Naive thymus-derived CD4-positive, alpha-beta T cell (primary cell): ENCODE measurements at regions not wholly inside any gene's neighbourhood (a gene's known extent, or its start where the extent isn't known, plus 50 kb on each side); places are given as distances from the start of the nearest gene placed in this dataset.

Experiments used
- ATAC-seq: fragments of 150-1000 bp; cut with Tn5 transposase; 2 replicates; pipeline ENCODE4 v1.10.0; 2021; ENCODE audit warnings: mild to moderate bottlenecking, moderate library complexity
- CTCF ChIA-PET: fragments of 350-600 bp; sonication (Branson Sonifier 250); formaldehyde crosslinking; loops from one replicate; lab custom pipeline; 2021; ENCODE audit warnings: antibody characterized with exemption; lab: Charles Lee
- POLR2A ChIA-PET: fragments of 350-600 bp; sonication (Branson Sonifier 250); formaldehyde crosslinking; loops from one replicate; lab custom pipeline; 2021; ENCODE audit warnings: antibody characterized with exemption, inconsistent platforms; lab: Charles Lee
- DNase-seq, 9 donors: peaks; one replicate each; pipeline versions ENCODE4 v3.0.0 to v3.0.0-alpha.2; 2020 to 2022; ENCODE audit warnings: mixed read lengths in 1 of 9
- H3K27ac ChIP-seq: one replicate; pipeline ENCODE4 v1.7.0; 2013; ENCODE audit warnings: mild to moderate bottlenecking, low read depth, low read length, moderate library complexity
- H3K27me3 ChIP-seq, 2 donors: one replicate each; pipeline ENCODE4 v1.7.0; 2013; ENCODE audit warnings: low read length in 2 of 2, mild to moderate bottlenecking in 2 of 2, moderate library complexity in 2 of 2; ENCODE audit not compliant: control insufficient read depth in 2 of 2, insufficient read depth in 2 of 2
- H3K36me3 ChIP-seq, 3 experiments: 1 replicate in 2 of 3; 2 replicates in 1 of 3; pipeline ENCODE4 v1.7.0; 2013; ENCODE audit warnings: low read length in 3 of 3, mild to moderate bottlenecking in 3 of 3, moderate library complexity in 1 of 3; ENCODE audit not compliant: insufficient read depth in 3 of 3, control insufficient read depth in 2 of 3
- H3K4me1 ChIP-seq, 2 donors: one replicate each; pipeline ENCODE4 v1.7.0; 2013; ENCODE audit warnings: low read length in 2 of 2, mild to moderate bottlenecking in 2 of 2, moderate library complexity in 1 of 2; ENCODE audit not compliant: control insufficient read depth in 2 of 2, insufficient read depth in 2 of 2
- H3K4me3 ChIP-seq: 2 replicates; pipeline ENCODE4 v1.7.0; 2013; ENCODE audit warnings: mild to moderate bottlenecking, low read length
- H3K9me3 ChIP-seq, 3 experiments: 1 replicate in 2 of 3; 2 replicates in 1 of 3; pipeline ENCODE4 v1.7.0; 2013; ENCODE audit warnings: low read length in 3 of 3; ENCODE audit not compliant: control insufficient read depth in 2 of 3
- H3K27ac Mint-ChIP-seq, 9 donors: one replicate each; pipeline ENCODE4 v1.8.0; 2020 to 2022; ENCODE audit warnings: mixed read lengths in 9 of 9, mild to moderate bottlenecking in 8 of 9, moderate library complexity in 5 of 9, inconsistent platforms in 2 of 9
- H3K27me3 Mint-ChIP-seq, 5 donors: one replicate each; pipeline ENCODE4 v1.8.0; 2021 to 2022; ENCODE audit warnings: mixed read lengths in 5 of 5, mild to moderate bottlenecking in 1 of 5
- H3K36me3 Mint-ChIP-seq, 5 donors: one replicate each; pipeline ENCODE4 v1.8.0; 2020 to 2022; ENCODE audit warnings: mixed read lengths in 5 of 5, mild to moderate bottlenecking in 3 of 5, inconsistent platforms in 1 of 5
- H3K4me1 Mint-ChIP-seq, 7 donors: one replicate each; pipeline ENCODE4 v1.8.0; 2020 to 2022; ENCODE audit warnings: mixed read lengths in 7 of 7, mild to moderate bottlenecking in 3 of 7, inconsistent platforms in 1 of 7
- H3K4me3 Mint-ChIP-seq, 10 donors: one replicate each; pipeline ENCODE4 v1.8.0; 2020 to 2022; ENCODE audit warnings: mild to moderate bottlenecking in 10 of 10, mixed read lengths in 10 of 10, moderate library complexity in 6 of 10, inconsistent platforms in 2 of 10
- H3K9me3 Mint-ChIP-seq, 11 donors: one replicate each; pipeline ENCODE4 v1.8.0; 2020 to 2022; ENCODE audit warnings: mixed read lengths in 11 of 11, mild to moderate bottlenecking in 4 of 11, inconsistent platforms in 1 of 11, moderate library complexity in 1 of 11
- intact Hi-C, 2 donors: fragments of 100-400 bp; cut with micrococcal nuclease; formaldehyde crosslinking; loops; one replicate each; pipeline ENCODE4 v1.15.1; 2023

DNA sequence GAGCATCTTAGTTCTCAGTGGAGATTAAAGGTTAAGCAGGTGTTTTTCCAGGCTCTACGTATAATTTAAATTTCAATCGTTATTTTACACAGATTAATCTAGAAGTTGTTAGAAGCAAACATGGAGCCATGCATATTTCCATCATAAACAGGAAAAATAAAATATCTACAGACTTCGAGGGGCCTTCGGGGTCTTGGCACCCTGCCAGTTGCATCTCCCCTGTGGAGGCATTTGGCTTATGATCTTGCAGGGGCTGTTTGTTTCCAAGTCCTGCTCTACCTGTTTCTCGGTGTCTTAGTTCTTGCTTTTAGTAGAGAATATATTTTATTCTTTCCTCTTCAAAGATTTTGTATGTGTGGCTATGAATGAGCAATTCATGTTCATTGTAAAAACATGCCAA is 67.2 kb upstream of the FAM136A start:
- intact Hi-C loops = no loop called here
- Histone ChIP-seq H3K4me3 (no peak overlapping the region), H3K27ac (no peak overlapping the region), H3K9me3 (no peaks in the 10 kb centered on the region), H3K36me3 (no peaks in the 10 kb centered on the region), H3K27me3 (no peaks in the 10 kb centered on the region), H3K4me1 (no peaks in the 10 kb centered on the region)
- H3K4me1 Mint-ChIP-seq = peaks cover 0 to 9% (median 0%) of the 10 kb centered on the region in 7 donors
- no peak overlapping the region for H3K27ac Mint-ChIP-seq
- H3K9me3 Mint-ChIP-seq = peaks cover 0 to 11% (median 5%) of the 10 kb centered on the region in 11 donors
- H3K4me3 Mint-ChIP-seq = no peak overlapping the region
- peaks cover 0 to 4% (median 0%) of the 10 kb centered on the region in 5 donors for H3K27me3 Mint-ChIP-seq
- ATAC-seq = no peak
- CTCF ChIA-PET = no interaction called here
- peaks cover 0 to 6% (median 0%) of the 10 kb centered on the region in 5 donors for H3K36me3 Mint-ChIP-seq
- DNase-seq = no peak
- POLR2A ChIA-PET = no interaction called here

DNA sequence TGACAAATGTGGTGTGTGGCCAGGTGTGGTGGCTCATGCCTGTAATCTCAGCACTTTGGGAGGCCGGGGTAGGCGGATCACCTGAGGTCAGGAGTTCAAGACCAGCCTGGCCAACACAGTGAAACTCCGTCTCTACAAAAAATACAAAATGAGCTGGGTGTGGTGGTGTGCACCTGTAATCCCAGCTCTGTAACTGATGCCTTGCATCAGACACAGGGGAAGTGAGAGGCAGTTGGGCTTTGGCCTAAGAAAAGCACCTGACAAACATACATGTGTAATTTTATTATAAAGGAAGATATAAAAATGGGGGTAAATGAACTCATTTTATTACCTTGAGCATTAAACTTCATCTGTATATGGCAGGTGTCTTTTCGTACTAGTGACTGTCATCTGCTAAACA is 66.7 kb upstream of the FAM136A start:
- Histone ChIP-seq H3K9me3 (no peaks in the 10 kb centered on the region), H3K27ac (no peak overlapping the region), H3K36me3 (no peaks in the 10 kb centered on the region), H3K4me3 (no peak overlapping the region), H3K4me1 (no peaks in the 10 kb centered on the region), H3K27me3 (no peaks in the 10 kb centered on the region)
- intact Hi-C loops = no loop called here
- peaks cover 0 to 11% (median 5%) of the 10 kb centered on the region in 11 donors for H3K9me3 Mint-ChIP-seq
- H3K4me1 Mint-ChIP-seq = peaks cover 0 to 9% (median under 1%) of the 10 kb centered on the region in 7 donors
- peaks cover 0 to 4% (median 0%) of the 10 kb centered on the region in 5 donors for H3K27me3 Mint-ChIP-seq
- POLR2A ChIA-PET = no interaction called here
- CTCF ChIA-PET = no interaction called here
- ATAC-seq (no peak), DNase-seq (no peak)
- peaks cover 0 to 6% (median 0%) of the 10 kb centered on the region in 5 donors for H3K36me3 Mint-ChIP-seq
- no peak overlapping the region for H3K27ac Mint-ChIP-seq
- no peak overlapping the region for H3K4me3 Mint-ChIP-seq

DNA sequence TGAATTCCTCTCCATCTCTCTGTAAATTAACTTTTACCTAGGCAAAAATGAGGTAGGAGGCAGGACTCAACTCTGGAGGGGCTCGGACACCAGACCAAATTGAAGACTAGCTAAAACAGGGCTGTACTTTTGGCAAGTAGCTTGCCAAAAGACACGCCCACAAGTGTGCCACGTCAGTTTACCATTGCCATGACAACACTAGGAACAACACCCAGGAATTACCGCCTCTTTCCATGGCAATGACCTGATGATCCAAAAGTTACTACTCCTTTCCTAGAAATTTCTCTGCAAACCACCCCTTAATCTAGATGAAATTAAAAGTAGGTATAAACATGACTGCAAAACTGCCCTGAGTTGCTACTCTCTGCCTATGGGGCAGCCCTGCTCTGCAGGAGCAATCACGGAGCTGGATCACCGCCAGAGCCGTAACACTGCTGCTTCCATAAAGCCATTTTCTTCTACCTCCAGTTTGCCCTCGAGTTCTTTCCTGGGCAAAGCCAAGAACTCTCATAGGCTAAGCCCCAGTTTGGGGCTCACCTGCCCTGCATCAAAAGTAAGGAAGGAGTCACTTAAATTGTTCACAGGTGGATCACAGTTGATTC is 66.0 kb upstream of the FAM136A start:
- Mint-ChIP-seq H3K27me3 (peaks cover 0 to 8% (median 0%) of the 10 kb centered on the region in 5 donors), H3K27ac (no peak overlapping the region), H3K4me1 (peaks cover 0 to 9% (median 4%) of the 10 kb centered on the region in 7 donors), H3K36me3 (peaks cover 0 to 6% (median 0%) of the 10 kb centered on the region in 5 donors), H3K9me3 (peaks cover 0 to 11% (median 4%) of the 10 kb centered on the region in 11 donors), H3K4me3 (no peak overlapping the region)
- no peak overlapping the region for H3K4me3 ChIP-seq
- DNase-seq (no peak), ATAC-seq (no peak)
- H3K36me3 ChIP-seq = no peaks in the 10 kb centered on the region
- no peaks in the 10 kb centered on the region for H3K4me1 ChIP-seq
- H3K9me3 ChIP-seq = no peaks in the 10 kb centered on the region
- intact Hi-C loops = no loop called here
- ChIA-PET POLR2A (no interaction called here), CTCF (no interaction called here)
- H3K27me3 ChIP-seq = no peaks in the 10 kb centered on the region
- no peak overlapping the region for H3K27ac ChIP-seq

DNA sequence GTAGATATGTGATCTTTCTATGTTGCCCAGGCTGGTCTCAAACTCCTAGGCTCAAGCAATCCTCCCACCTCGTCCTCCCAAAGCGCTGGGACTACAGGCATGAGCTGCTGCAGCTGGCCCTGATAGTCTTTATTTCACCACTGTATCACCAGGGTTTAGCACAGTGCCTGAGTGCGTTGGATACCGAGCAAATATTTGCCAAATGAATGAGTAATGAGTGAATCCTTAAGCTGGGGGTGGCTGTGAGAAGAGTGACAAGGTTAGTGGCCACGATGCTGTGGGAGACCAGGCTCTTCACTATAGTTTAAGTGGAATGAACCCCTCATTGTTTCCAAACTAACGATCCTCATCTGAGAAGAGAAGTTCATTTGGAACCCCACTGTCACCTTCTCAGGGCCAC is 60.8 kb upstream of the FAM136A start:
- intact Hi-C loops = no loop called here
- no peak for ATAC-seq
- H3K36me3 ChIP-seq = no peaks in the 10 kb centered on the region
- no peak for DNase-seq
- Mint-ChIP-seq H3K27me3 (peaks cover 0 to 10% (median 4%) of the 10 kb centered on the region in 5 donors), H3K36me3 (no peaks in the 10 kb centered on the region), H3K4me1 (peaks cover 0 to 9% (median 4%) of the 10 kb centered on the region in 7 donors), H3K9me3 (no peaks in the 10 kb centered on the region), H3K4me3 (no peak overlapping the region), H3K27ac (no peak overlapping the region)
- ChIA-PET POLR2A (no interaction called here), CTCF (no interaction called here)
- no peaks in the 10 kb centered on the region for H3K4me1 ChIP-seq
- no peaks in the 10 kb centered on the region for H3K9me3 ChIP-seq
- no peaks in the 10 kb centered on the region for H3K27me3 ChIP-seq
- H3K4me3 ChIP-seq = no peak overlapping the region
- no peak overlapping the region for H3K27ac ChIP-seq

DNA sequence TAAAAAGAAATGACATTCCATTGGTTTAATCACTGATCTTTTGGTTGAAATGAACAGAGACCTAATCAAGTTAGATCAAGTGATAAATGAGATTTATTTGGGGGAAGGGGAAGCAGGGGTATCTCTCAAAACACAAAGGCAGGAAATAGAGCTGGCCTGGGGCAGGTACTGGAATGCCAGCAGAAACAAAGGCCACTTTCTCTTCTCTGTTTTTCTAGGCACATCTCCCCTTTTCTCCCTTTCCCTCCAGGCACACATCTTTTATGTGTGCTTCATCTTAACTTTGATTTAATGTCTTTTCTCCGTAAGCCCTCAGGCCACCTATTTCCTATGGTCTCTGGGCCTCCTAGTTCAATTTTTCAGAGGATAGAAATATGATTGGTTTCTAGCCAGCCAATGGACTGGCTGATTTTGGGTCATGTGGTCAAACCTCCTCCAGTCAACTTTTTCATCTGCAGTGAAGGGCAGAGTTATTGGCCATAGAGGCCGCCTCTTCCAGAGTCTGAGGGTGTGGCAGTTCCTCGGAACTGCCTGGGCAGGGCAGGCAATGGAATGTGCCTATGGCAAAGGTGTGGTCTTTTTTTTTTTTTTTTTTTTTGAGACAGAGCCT is 58.9 kb upstream of the FAM136A start:
- Mint-ChIP-seq H3K27ac (no peak overlapping the region), H3K27me3 (peaks cover 0 to 23% (median 5%) of the 10 kb centered on the region in 5 donors), H3K36me3 (no peaks in the 10 kb centered on the region), H3K4me1 (peaks cover 0 to 13% (median 4%) of the 10 kb centered on the region in 7 donors), H3K9me3 (no peaks in the 10 kb centered on the region), H3K4me3 (no peak overlapping the region)
- ATAC-seq (no peak), DNase-seq (no peak)
- H3K27ac ChIP-seq = no peak overlapping the region
- no peak overlapping the region for H3K4me3 ChIP-seq
- intact Hi-C loops = no loop called here
- H3K36me3 ChIP-seq = no peaks in the 10 kb centered on the region
- ChIA-PET CTCF (no interaction called here), POLR2A (no interaction called here)
- H3K27me3 ChIP-seq = no peaks in the 10 kb centered on the region
- no peaks in the 10 kb centered on the region for H3K4me1 ChIP-seq
- no peaks in the 10 kb centered on the region for H3K9me3 ChIP-seq

DNA sequence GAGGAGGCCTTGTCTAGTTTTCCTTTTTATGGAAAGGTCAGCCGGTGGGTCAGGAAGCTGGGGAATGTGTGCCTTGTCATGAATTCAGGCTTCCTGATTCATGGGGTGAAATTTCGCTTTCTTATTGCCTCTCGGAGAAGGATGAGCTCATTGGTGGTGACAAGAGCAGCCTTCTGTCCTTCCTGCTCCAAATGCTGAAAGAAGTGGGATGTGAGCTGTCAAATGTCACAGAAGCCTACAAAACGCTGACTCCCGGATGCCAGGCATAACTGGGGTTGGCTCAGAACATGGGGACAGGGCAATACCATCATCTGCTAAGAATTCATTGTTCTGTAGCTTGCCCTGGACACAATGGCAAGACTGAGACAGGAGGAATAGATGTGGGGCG is 55.8 kb upstream of the FAM136A start:
- H3K4me3 ChIP-seq = no peak overlapping the region
- no peaks in the 10 kb centered on the region for H3K4me1 ChIP-seq
- H3K36me3 ChIP-seq = no peaks in the 10 kb centered on the region
- Mint-ChIP-seq H3K4me3 (no peak overlapping the region), H3K9me3 (no peaks in the 10 kb centered on the region), H3K27ac (no peak overlapping the region), H3K36me3 (no peaks in the 10 kb centered on the region), H3K27me3 (peaks cover 0 to 30% (median 5%) of the 10 kb centered on the region in 5 donors), H3K4me1 (peaks cover 0 to 9% (median 0%) of the 10 kb centered on the region in 7 donors)
- ChIA-PET CTCF (no interaction called here), POLR2A (no interaction called here)
- no peaks in the 10 kb centered on the region for H3K27me3 ChIP-seq
- no peaks in the 10 kb centered on the region for H3K9me3 ChIP-seq
- ATAC-seq (no peak), DNase-seq (no peak)
- intact Hi-C loops = no loop called here
- H3K27ac ChIP-seq = no peak overlapping the region
